Neuronal stem cell (in vitro differentiated cells): ENCODE measurements at regions not wholly inside any gene's neighbourhood (a gene's known extent, or its start where the extent isn't known, plus 50 kb on each side); places are given as distances from the start of the nearest gene placed in this dataset.
A peak's percentile ranks its signal among the peaks of the same experiment; 100 is the strongest.

Experiments
- DNase-seq: peaks from one replicate; pipeline ENCODE4 v3.0.0-alpha.2; 2013; ENCODE audit warnings: low spot score
- H2AFZ ChIP-seq: one replicate; pipeline ENCODE4 v1.6.1; 2013; ENCODE audit warnings: mild to moderate bottlenecking, low read length, inconsistent platforms
- H2AK5ac ChIP-seq: 2 replicates; pipeline ENCODE4 v1.6.1; 2013; ENCODE audit warnings: low read depth, mild to moderate bottlenecking, inconsistent platforms, low read length, moderate library complexity, mixed read lengths
- H2BK120ac ChIP-seq: 2 replicates; pipeline ENCODE4 v1.6.1; 2013; ENCODE audit warnings: low read depth, mild to moderate bottlenecking, inconsistent platforms, low read length, moderate library complexity, mixed read lengths
- H2BK12ac ChIP-seq: one replicate; pipeline ENCODE4 v1.6.1; 2013; ENCODE audit warnings: low read length, inconsistent platforms
- H2BK15ac ChIP-seq: 2 replicates; pipeline ENCODE4 v1.6.1; 2013; ENCODE audit warnings: mild to moderate bottlenecking, low read length, inconsistent platforms, mixed read lengths
- H2BK5ac ChIP-seq: one replicate; pipeline ENCODE4 v1.6.1; 2013; ENCODE audit warnings: inconsistent platforms, mild to moderate bottlenecking, low read length, moderate library complexity
- H3K14ac ChIP-seq: one replicate; pipeline ENCODE4 v1.6.1; 2013; ENCODE audit warnings: low read length, inconsistent platforms
- H3K18ac ChIP-seq: 2 replicates; pipeline ENCODE4 v1.6.1; 2013; ENCODE audit warnings: low read length, inconsistent platforms
- H3K23ac ChIP-seq: 2 replicates; pipeline ENCODE4 v1.6.1; 2013; ENCODE audit warnings: low read depth, mild to moderate bottlenecking, mixed read lengths, low read length, inconsistent platforms; ENCODE audit not compliant: poor library complexity
- H3K27ac ChIP-seq: replicated peaks from 3 replicates; pipeline ENCODE4 v1.5.1; 2013; ENCODE audit warnings: low read length, inconsistent platforms
- H3K27me3 ChIP-seq, 3 experiments: 2 replicates each; pipeline ENCODE4 v1.6.1; 2013; ENCODE audit warnings: low read length in 3 of 3, mild to moderate bottlenecking in 2 of 3, inconsistent platforms in 1 of 3, low read depth in 1 of 3, mixed read lengths in 1 of 3, moderate library complexity in 1 of 3; ENCODE audit not compliant: control insufficient read depth in 3 of 3, insufficient read depth in 3 of 3
- H3K36me3 ChIP-seq, 2 donors: replicated peaks in 1 of 2; 2 replicates each; pipeline ENCODE4 v1.6.1; 2013; ENCODE audit warnings: low read length in 2 of 2; ENCODE audit not compliant: control insufficient read depth in 2 of 2, insufficient read depth in 2 of 2
- H3K4ac ChIP-seq: 2 replicates; pipeline ENCODE4 v1.6.1; 2013; ENCODE audit warnings: inconsistent platforms, mild to moderate bottlenecking, low read length, moderate library complexity
- H3K4me1 ChIP-seq, 2 donors: 1 replicate in 1 of 2; 2 replicates in 1 of 2; pipeline ENCODE4 v1.6.1; 2013; ENCODE audit warnings: low read length in 2 of 2, low read depth in 1 of 2; ENCODE audit not compliant: control insufficient read depth in 2 of 2, insufficient read depth in 1 of 2
- H3K4me2 ChIP-seq: one replicate; pipeline ENCODE4 v1.6.1; 2013; ENCODE audit warnings: mild to moderate bottlenecking, low read length, inconsistent platforms; ENCODE audit not compliant: insufficient read depth, poor library complexity, severe bottlenecking
- H3K4me3 ChIP-seq, 2 donors: 2 replicates each; pipeline ENCODE4 v1.5.1; 2013; ENCODE audit warnings: low read length in 2 of 2, mild to moderate bottlenecking in 2 of 2, inconsistent platforms in 1 of 2, moderate library complexity in 1 of 2
- H3K79me1 ChIP-seq: one replicate; pipeline ENCODE4 v1.6.1; 2013; ENCODE audit warnings: low read depth, mild to moderate bottlenecking, inconsistent platforms, low read length, moderate library complexity
- H3K9ac ChIP-seq: one replicate; pipeline ENCODE4 v1.6.1; 2013; ENCODE audit warnings: mild to moderate bottlenecking, low read depth, low read length, inconsistent platforms; ENCODE audit not compliant: poor library complexity
- H3K9me3 ChIP-seq, 2 donors: replicated peaks in 1 of 2; 2 replicates each; pipeline versions ENCODE3 to v1.6.1; 2013; ENCODE audit warnings: low read length in 2 of 2, mild to moderate bottlenecking in 2 of 2, inconsistent platforms in 1 of 2, low read depth in 1 of 2, mixed read lengths in 1 of 2, moderate library complexity in 1 of 2; ENCODE audit not compliant: control insufficient read depth in 2 of 2, insufficient read depth in 1 of 2
- H4K8ac ChIP-seq: one replicate; pipeline ENCODE4 v1.6.1; 2013; ENCODE audit warnings: low read depth, mild to moderate bottlenecking, inconsistent platforms, low read length, moderate library complexity
- H4K91ac ChIP-seq: one replicate; pipeline ENCODE4 v1.6.1; 2013; ENCODE audit warnings: low read length, low read depth, mild to moderate bottlenecking, inconsistent platforms; ENCODE audit not compliant: poor library complexity
- WGBS, 2 donors: extraction: QIAGEN DNeasy Blood & Tissue Kit; methylation state at CpG; one replicate each; pipeline ENCODE4 v1.1.7; 2013; ENCODE audit warnings: missing lambda C conversion rate in 2 of 2, mixed read lengths in 1 of 2; ENCODE audit not compliant: insufficient read length in 2 of 2, insufficient replicate concordance in 1 of 2; ENCODE audit errors: extremely low coverage in 2 of 2; 5-methylcytosine and 5-hydroxymethylcytosine counted together

GRCh38 chr3:3448468-3448867, 269.0 kb upstream of the CRBN start:
- Histone ChIP-seq H3K18ac (no peak overlapping the region), H3K4me2 (no peak overlapping the region), H3K36me3 (no peaks in the 10 kb centered on the region), H3K27me3 (no peaks in the 10 kb centered on the region), H3K79me1 (no peaks in the 10 kb centered on the region), H2AK5ac (no peak overlapping the region), H3K9me3 (no peaks in the 10 kb centered on the region), H2BK15ac (no peak overlapping the region), H2BK12ac (no peak overlapping the region), H4K8ac (no peak overlapping the region), H3K9ac (no peak overlapping the region), H2BK120ac (no peak overlapping the region), H4K91ac (no peak overlapping the region), H3K14ac (no peak overlapping the region), H3K4me1 (no peaks in the 10 kb centered on the region), H2BK5ac (no peak overlapping the region), H3K23ac (no peak overlapping the region), H3K4me3 (no peak overlapping the region), H3K4ac (no peak overlapping the region), H2AFZ (no peak overlapping the region), H3K27ac (no peak overlapping the region)
- no CpG with 5 or more reads among the region's 2 CpGs for WGBS, 2 donors
- DNase-seq, result no peak

DNA sequence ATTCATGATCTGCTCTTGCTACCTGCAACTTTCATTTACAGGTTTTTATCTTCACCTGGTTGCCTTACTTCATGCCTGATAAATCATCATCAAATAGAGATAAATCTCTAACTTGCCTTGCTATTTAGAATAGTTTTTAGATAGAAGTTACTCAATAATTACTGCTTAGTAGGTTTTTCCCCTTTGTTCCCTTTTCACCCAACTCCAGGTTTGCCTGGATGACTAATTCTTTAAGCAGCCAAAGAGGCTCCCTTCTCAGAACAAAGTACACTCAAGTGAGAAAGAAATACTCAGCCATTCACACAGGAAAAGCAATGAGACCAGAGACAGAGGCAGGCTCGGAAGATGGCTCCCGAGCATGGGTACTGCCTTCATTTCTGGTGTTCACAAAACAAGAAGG, 268.1 kb upstream of the CRBN start:
- Histone ChIP-seq H2AFZ (no peak overlapping the region), H4K8ac (no peak overlapping the region), H3K9ac (no peak overlapping the region), H2BK15ac (no peak overlapping the region), H2BK12ac (no peak overlapping the region), H3K36me3 (no peaks in the 10 kb centered on the region), H3K18ac (no peak overlapping the region), H3K23ac (no peak overlapping the region), H2AK5ac (no peak overlapping the region), H3K9me3 (no peaks in the 10 kb centered on the region), H3K4ac (no peak overlapping the region), H3K4me2 (no peak overlapping the region), H4K91ac (no peak overlapping the region), H3K4me1 (no peaks in the 10 kb centered on the region), H3K27me3 (no peaks in the 10 kb centered on the region), H2BK120ac (no peak overlapping the region), H2BK5ac (no peak overlapping the region), H3K27ac (no peak overlapping the region), H3K79me1 (no peaks in the 10 kb centered on the region), H3K14ac (no peak overlapping the region), H3K4me3 (no peak overlapping the region)
- no peak for DNase-seq
- no CpG with 5 or more reads among the region's 2 CpGs for WGBS, 2 donors

DNA sequence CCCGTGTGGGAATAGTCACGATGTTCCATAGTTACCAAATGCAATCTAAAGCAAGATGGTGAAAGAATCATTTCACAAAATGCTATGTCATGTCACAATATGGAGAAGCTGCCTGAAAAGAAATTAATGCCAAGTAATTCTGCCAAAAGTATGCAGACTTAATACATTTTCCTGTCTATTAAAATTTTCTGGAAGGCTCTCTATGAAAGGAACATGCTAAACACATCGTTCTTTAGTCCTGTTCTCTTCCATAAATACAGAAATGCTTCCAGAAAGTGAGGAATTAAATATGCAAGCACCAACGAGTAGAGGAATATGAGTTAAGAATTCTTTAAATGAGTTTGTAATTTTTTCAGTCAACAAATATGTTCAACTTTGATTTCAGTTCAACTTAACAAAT, 266.8 kb upstream of the CRBN start:
- Histone ChIP-seq H2BK120ac (no peak overlapping the region), H4K91ac (no peak overlapping the region), H4K8ac (no peak overlapping the region)

GRCh38 chr3:3443482-3443881, 264.0 kb upstream of the CRBN start:
- Histone ChIP-seq H3K4me3 (no peak overlapping the region), H3K36me3 (no peaks in the 10 kb centered on the region), H3K9ac (no peak overlapping the region), H4K8ac (no peak overlapping the region), H2BK15ac (no peak overlapping the region), H2BK5ac (no peak overlapping the region), H3K18ac (no peak overlapping the region), H2BK120ac (no peak overlapping the region), H3K4ac (no peak overlapping the region), H2AK5ac (no peak overlapping the region), H3K4me1 (no peaks in the 10 kb centered on the region), H3K4me2 (no peak overlapping the region), H4K91ac (no peak overlapping the region), H2BK12ac (no peak overlapping the region), H3K79me1 (no peaks in the 10 kb centered on the region), H3K27me3 (no peaks in the 10 kb centered on the region), H3K27ac (no peak overlapping the region), H3K23ac (no peak overlapping the region), H3K14ac (no peak overlapping the region), H2AFZ (peak overlapping the region; percentile 4), H3K9me3 (no peaks in the 10 kb centered on the region)
- no CpG with 5 or more reads among the region's 3 CpGs for WGBS, 2 donors
- DNase-seq, result no peak

More for the DNA sequence above, 266.8 kb upstream of the CRBN start:
- H2AFZ ChIP-seq, result no peak overlapping the region
- H3K27me3 ChIP-seq, result no peaks in the 10 kb centered on the region
- H3K9me3 ChIP-seq, result no peaks in the 10 kb centered on the region
- no peak overlapping the region for H2BK15ac ChIP-seq
- H3K4me3 ChIP-seq, result no peak overlapping the region
- no peak overlapping the region for H3K4me2 ChIP-seq
- H3K36me3 ChIP-seq, result no peaks in the 10 kb centered on the region
- no peak overlapping the region for H3K23ac ChIP-seq
- no peak for DNase-seq
- H3K4me1 ChIP-seq, result no peaks in the 10 kb centered on the region
- no CpG with 5 or more reads among the region's 4 CpGs for WGBS, 2 donors
- H3K4ac ChIP-seq, result no peak overlapping the region
- no peak overlapping the region for H2BK5ac ChIP-seq
- no peaks in the 10 kb centered on the region for H3K79me1 ChIP-seq
- H3K9ac ChIP-seq, result no peak overlapping the region
- H3K27ac ChIP-seq, result no peak overlapping the region
- H3K18ac ChIP-seq, result no peak overlapping the region
- H2BK12ac ChIP-seq, result no peak overlapping the region
- H2AK5ac ChIP-seq, result no peak overlapping the region
- H3K14ac ChIP-seq, result no peak overlapping the region
